ENCODE measurements at regions not wholly inside any gene's neighbourhood (a gene's known extent, or its start where the extent isn't known, plus 50 kb on each side); places are given as distances from the start of the nearest gene placed in this dataset.

- H3K27ac ChIP-seq: no peak overlapping the region
- TF ChIP-seq, protein P1, sequence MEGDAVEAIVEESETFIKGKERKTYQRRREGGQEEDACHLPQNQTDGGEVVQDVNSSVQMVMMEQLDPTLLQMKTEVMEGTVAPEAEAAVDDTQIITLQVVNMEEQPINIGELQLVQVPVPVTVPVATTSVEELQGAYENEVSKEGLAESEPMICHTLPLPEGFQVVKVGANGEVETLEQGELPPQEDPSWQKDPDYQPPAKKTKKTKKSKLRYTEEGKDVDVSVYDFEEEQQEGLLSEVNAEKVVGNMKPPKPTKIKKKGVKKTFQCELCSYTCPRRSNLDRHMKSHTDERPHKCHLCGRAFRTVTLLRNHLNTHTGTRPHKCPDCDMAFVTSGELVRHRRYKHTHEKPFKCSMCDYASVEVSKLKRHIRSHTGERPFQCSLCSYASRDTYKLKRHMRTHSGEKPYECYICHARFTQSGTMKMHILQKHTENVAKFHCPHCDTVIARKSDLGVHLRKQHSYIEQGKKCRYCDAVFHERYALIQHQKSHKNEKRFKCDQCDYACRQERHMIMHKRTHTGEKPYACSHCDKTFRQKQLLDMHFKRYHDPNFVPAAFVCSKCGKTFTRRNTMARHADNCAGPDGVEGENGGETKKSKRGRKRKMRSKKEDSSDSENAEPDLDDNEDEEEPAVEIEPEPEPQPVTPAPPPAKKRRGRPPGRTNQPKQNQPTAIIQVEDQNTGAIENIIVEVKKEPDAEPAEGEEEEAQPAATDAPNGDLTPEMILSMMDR (conservative IDR thresholded peaks at IDR 0.05): no peak
Observed at GRCh38 chr19:32219881-32220472, 125.4 kb upstream of the ZNF507 start.

DNA sequence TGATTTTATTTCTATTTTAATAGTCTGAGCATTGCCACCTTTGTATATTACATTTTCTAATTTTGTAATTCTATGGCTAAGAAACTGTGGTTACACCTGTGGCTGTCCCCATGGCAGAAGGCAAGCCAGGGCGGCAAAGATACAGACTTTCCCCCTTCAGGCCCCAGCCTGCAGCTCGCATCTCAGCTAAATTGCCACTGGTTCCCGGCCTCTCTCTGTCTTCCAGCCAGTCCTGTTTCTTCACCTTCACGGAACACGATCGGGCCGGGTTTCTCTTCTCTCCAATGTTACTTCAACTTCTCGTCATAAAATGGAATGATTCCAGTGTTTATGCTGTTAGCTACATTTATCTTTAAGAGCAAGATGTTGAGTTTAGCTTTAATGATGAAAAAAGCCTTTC is 124.5 kb upstream of the ZNF507 start:
- TF ChIP-seq, protein P1 (conservative IDR thresholded peaks at IDR 0.05): no peak

GRCh38 chr19:32222556-32222955 is 122.9 kb upstream of the ZNF507 start:
- TF ChIP-seq, protein P1 (conservative IDR thresholded peaks at IDR 0.05): no peak
- H3K27ac ChIP-seq: no peak overlapping the region

More for the DNA sequence above, 124.5 kb upstream of the ZNF507 start:
- no peak overlapping the region for H3K27ac ChIP-seq

- TF ChIP-seq, protein P1 (conservative IDR thresholded peaks at IDR 0.05): no peak
- H3K27ac ChIP-seq: no peak overlapping the region
Observed at GRCh38 chr19:32223106-32223505, 122.3 kb upstream of the ZNF507 start.

GRCh38 chr19:32223595-32224370 is 121.6 kb upstream of the ZNF507 start:
- H3K27ac ChIP-seq: no peak overlapping the region; the same call in 1 of the 2 replicates
- TF ChIP-seq, protein P1 (conservative IDR thresholded peaks at IDR 0.05): no peak

DNA sequence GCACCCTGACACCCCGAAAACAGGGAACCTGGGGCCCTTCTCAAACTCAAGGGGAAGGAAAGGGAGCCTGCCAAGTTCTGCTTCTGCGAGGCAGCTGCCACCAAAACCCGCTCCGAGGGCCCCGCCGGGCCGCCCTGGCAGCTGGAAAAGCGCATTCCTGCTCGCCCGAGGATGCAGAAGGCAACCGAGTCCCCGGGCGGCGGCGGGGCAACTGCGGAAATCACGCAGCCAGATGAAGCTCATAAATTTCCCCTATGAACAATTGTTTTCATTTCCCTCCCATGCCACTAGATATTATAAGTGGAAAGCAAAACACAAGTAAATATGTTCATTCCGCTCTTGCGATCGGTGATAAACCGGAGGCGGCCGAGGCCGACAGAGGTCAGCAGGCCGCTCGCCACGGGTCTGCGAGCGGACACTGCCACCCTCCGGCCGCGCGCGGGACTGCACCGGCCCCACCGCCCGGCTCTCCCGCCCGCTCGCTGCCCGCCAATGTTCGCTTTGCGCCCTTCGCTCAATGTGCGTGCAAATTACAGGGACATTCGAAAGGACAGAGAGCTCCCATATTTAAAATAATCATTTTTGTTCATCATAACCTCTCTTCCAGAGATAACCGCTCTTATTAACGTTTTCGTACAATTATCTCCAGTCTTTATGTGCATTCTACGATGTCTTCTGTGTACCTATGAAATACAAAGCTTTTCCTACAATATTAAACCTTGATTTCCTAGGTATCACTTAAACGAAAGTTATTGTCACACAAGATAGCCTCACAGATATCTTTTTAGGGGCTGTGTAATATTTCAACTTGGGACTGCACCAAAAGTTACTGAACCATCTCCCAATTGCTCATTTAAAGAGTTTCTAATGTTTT is 120.8 kb upstream of the ZNF507 start:
- TF ChIP-seq, protein P1 (conservative IDR thresholded peaks at IDR 0.05): peak; percentile 100
- H3K27ac ChIP-seq: no peak overlapping the region; the same call in 1 of the 2 replicates
